GM19324 (cell line): ENCODE measurements at regions not wholly inside any gene's neighbourhood (a gene's known extent, or its start where the extent isn't known, plus 50 kb on each side); places are given as distances from the start of the nearest gene placed in this dataset.

Experiments used
- ATAC-seq: cut with Tn5 transposase; IDR thresholded peaks from one replicate; pipeline ENCODE4 v1.9.1; 2021; ENCODE audit warnings: mild to moderate bottlenecking, moderate library complexity; ENCODE audit not compliant: unreplicated experiment, low FRiP score

GRCh38 chr2:6224267-6224666 is 532.1 kb downstream of the SOX11 start:
- peak; percentile 60 for ATAC-seq

GRCh38 chr2:6228251-6228650 is 536.1 kb downstream of the SOX11 start:
- no peak for ATAC-seq

- ATAC-seq, result no peak
These were observed 539.0 kb downstream of the SOX11 start for GRCh38 chr2:6231166-6231565.

GRCh38 chr2:6233993-6234392 is 541.8 kb downstream of the SOX11 start:
- ATAC-seq, result no peak

GRCh38 chr2:6234702-6235101 is 542.5 kb downstream of the SOX11 start:
- ATAC-seq, result no peak

GRCh38 chr2:6236317-6236716 is 544.1 kb downstream of the SOX11 start:
- ATAC-seq, result no peak

GRCh38 chr2:6237039-6237660 is 545.0 kb downstream of the SOX11 start:
- ATAC-seq, result no peak

- ATAC-seq, result no peak
These were observed 557.4 kb downstream of the SOX11 start for GRCh38 chr2:6249557-6249956.

GRCh38 chr2:6254441-6254840 is 562.3 kb downstream of the SOX11 start:
- ATAC-seq, result no peak

GRCh38 chr2:6264198-6264597 is 572.0 kb downstream of the SOX11 start:
- ATAC-seq, result no peak

GRCh38 chr2:6281524-6281923 is 584.2 kb downstream of the CMPK2 start:
- no peak for ATAC-seq

GRCh38 chr2:6283259-6283658 is 582.4 kb downstream of the CMPK2 start:
- no peak for ATAC-seq

GRCh38 chr2:6287406-6287805 is 578.3 kb downstream of the CMPK2 start:
- ATAC-seq, result no peak

- ATAC-seq, result no peak
These were observed 576.9 kb downstream of the CMPK2 start for GRCh38 chr2:6288791-6289190.

- ATAC-seq, result no peak
These were observed 575.3 kb downstream of the CMPK2 start for GRCh38 chr2:6290217-6291015.

GRCh38 chr2:6294791-6295190 is 570.9 kb downstream of the CMPK2 start:
- no peak for ATAC-seq

- no peak for ATAC-seq
These were observed 568.5 kb downstream of the CMPK2 start for GRCh38 chr2:6297238-6297637.

GRCh38 chr2:6301426-6301825 is 564.3 kb downstream of the CMPK2 start:
- ATAC-seq, result no peak

GRCh38 chr2:6308986-6309385 is 556.7 kb downstream of the CMPK2 start:
- ATAC-seq, result peak; percentile 7

GRCh38 chr2:6309415-6310255 is 556.1 kb downstream of the CMPK2 start:
- ATAC-seq, result peak; percentile 68
